Activated CD4-positive, alpha-beta T cell treated with anti-CD3 and anti-CD28 coated beads, Interleukin-2, Interleukin-4, amounts not matched to agents 100 ng/mL and 50 ng/mL, durations not matched to agents 16 hours and 8 hours (primary cell): ENCODE measurements at regions not wholly inside any gene's neighbourhood (a gene's known extent, or its start where the extent isn't known, plus 50 kb on each side); places are given as distances from the start of the nearest gene placed in this dataset.

Source experiments
- DNase-seq: peaks from one replicate; pipeline ENCODE4 v3.0.0-alpha.2; 2020; ENCODE audit warnings: low spot score

DNA sequence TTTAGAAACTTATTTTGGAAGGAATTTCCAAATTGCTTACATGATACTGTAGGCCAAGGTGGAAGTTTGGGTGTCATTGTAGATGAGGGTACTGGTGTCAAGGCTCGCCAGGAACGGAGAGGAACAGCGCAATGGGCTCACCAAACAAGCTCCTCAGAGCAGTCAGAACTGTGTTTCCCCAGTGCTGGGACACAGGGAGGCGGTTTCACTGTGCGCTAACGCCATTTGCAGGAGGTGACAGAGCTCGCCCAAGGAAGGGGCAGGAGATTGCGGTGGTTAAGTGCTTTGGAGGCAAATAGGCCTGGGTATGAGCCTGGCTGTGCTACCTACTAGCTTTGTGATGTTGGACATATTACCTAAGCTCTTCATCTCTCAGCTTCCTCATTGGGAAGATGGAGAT, 57.3 kb downstream of the HHEX start:
- DNase-seq, result no peak

DNA sequence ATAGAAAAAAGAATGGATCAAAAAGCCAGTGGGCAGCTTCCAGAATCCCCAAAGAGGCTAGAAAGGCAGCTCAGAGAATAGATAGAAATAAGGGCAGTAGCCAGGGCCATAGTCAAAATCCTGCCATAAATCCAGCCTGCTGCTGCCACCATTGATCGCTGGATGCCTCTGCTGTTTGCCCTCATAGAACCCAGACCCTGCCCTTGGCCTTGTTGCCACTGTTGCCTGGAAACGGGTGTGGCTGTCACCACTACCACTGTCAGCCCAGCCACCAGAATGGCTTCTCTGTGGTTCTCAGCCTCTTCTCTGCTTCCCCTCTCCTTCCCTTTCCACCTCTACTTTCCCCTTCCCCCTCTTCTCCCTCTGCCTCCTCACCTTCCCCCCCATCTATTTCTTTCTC, 57.8 kb downstream of the HHEX start:
- no peak for DNase-seq

DNA sequence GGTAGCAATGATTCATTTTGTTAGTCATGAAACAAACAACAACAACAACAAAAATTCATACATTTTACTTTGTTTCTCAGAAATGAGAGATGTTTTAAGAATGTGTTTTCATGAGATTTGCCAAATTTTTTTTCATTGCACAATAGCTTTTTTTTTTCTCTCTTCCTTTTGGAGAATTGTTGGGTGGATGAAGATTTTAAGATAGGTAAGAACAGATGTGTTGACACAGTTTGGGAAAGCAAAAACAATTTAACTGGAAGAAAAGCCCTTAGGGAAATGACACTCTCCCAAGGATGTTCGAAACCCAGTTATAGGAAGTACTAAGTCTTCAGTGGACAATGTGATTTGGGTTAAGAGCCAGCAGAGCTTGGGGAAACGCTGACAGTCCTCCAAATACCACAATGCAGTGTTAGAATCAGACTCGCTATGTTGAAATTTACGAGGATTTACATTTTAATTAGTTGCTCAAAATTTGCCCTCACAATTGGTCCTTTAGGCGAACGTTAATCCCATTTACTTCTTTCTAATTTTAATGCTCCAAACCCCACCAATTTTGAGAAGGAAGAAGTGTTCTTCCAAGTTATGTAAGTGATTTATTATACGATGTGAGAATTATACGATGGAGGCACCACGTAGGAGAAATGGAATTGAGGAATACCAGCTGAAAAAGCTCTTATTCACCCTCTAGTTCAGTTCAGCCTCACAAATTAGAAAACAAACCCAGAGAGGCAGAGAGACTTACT, 61.2 kb downstream of the HHEX start:
- DNase-seq, result no peak

DNA sequence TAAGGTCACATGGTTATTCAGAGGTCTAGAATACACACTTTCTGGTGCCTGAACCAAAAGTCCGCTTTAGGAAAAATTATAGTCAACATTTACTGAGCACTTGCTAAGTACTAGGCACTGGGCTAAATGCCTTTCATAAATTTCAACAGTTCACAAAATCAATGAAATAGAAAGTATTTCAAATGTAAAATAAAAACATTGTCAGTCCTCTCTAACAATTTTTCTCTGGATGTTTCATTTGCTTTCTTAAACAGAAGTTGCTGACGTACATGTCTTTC, 61.7 kb downstream of the HHEX start:
- DNase-seq, result no peak

DNA sequence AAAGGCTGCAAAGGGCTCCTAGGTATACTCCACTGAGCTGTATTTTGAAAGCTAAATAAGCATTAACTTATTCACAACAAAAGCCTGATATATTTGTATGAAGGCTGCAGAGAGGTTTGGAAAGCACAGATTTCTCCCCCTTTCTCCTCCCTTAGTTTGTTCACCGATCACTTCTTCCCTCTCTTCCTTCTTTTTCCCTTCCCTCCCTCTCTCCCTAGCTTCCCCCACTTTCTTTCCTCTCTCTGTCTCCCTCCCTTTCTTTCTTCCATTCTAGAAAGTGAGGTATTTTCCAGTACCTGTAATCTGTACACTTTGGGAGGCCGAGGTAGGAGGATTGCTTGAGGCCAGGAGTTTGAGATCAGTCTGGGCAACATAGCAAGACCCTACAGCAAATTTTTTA, 62.1 kb downstream of the HHEX start:
- no peak for DNase-seq

DNA sequence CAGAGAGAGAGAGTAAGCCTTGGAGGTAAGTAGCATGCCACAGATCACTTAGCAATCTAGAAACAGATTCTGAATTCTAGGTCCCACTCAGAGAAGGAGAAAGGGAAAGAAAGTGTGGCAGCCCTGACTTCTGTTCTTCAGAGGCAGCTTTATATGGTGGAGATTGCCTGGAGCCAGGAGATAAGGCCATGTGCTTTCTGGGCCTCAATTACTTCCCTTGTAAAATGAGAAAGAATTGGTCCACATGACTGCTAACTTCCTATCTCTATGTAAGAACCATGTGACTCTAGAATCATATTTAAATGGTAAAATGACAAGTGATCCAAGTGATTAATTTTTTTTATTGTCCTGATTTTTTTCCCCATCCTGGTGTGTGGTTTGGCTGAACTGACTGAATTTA, 64.1 kb downstream of the HHEX start:
- DNase-seq, result no peak

DNA sequence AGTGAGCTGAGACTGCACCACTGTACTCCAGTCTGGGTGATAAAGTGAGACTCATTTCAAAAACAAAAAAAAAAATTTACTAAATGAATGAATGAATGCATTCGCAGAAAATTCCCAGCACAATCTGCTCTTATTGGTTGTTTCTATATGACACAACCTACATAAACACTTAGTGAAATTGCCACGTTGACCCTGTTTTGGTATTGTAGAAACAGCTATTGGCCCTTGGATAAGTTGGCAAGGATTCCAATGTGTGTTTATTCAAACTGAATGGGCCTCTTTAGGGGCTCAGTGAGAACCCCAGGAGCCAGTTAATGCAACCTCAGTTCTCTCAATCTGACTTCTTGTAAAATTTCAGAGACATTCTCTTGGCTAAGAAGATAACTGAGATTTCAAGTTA, 66.0 kb downstream of the HHEX start:
- no peak for DNase-seq

DNA sequence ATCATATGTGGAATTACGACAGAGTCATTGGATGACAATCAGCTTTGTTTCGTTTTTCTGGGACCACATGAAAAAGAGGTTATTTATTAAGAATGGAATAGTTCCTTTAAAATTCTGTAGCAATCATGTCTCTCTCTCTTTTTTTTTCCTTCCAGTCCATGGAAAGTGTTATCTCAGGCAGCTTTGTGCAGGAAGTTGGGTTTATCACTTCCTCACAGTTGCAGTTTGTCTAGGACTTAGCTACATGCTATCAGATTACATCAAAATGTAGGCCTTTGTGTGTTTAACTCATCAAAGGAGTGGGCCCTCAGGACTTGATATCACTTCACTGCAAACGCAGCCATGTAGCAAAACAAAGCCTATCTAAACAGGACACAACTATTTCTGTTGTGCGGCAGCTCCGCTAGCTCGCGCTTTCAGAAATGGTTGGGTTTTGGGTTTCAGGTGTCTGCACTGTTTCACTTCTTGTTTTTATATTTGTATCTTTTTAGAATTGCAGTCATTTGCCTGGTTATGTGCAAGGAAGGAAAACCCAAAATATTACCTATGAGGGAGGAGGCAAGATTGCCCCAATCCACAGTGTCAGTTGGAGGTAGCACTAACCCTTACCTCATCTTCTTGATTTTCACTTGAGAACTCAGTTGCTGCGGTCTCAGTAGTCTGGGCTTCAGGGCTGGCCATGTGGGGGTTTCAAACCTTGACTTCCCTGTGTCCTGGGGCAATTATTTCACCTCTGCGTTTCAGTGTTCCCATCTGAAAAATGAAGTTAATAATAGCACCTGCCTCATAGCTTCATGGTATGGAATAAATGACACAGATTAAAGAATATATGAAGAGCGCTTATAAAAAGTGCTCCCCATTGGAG, 66.7 kb downstream of the HHEX start:
- DNase-seq, result no peak

DNA sequence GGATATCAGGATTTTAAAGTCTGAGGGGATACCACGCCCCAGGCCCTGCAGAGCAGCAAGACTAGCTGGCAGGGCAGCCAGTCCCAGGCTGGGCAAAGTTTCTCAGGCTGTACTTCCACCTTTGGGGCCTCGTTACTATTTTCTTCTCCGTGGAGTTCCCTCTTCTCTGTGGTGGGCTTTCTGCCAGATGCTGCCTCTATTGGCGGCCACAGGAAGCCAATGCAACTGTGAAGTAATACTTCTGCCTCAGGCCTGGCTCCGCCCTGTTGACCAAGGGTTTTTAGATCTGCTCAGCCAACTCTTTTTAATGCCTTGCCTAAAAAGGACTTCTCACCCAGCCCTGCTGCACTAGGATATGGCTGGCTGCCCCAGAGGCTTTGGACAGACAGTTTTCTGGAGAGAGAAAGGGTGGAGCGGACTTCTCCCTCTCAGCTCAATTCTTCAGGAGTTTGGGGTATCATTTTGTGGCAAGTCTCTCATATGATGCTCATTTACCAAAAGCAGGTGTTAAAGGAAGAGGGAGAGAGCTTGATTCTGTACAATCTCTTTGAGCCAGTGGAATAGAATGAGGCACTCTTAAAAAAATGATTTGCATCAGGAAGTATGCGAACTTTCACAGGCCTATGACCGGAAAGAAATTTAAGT, 67.4 kb downstream of the HHEX start:
- no peak for DNase-seq

DNA sequence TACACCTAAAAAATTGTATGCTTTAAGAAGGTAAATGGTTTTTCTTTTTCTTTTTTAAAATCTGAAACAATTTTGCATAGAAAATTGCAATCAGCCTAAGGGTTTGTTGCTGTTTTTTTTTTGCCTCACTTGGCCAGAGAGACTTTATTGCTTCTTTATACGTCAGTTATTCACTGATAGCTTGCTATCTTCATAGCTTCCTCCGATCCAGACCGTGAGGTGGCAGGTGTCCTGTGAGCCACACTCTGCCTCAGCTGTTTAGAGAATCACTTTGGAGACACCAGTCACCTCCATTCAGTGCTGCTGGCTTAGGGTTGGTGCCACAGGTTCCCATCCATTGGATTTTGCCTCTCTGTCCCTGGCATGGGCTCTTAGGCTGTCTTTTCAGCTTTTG, 68.0 kb downstream of the HHEX start:
- no peak for DNase-seq

DNA sequence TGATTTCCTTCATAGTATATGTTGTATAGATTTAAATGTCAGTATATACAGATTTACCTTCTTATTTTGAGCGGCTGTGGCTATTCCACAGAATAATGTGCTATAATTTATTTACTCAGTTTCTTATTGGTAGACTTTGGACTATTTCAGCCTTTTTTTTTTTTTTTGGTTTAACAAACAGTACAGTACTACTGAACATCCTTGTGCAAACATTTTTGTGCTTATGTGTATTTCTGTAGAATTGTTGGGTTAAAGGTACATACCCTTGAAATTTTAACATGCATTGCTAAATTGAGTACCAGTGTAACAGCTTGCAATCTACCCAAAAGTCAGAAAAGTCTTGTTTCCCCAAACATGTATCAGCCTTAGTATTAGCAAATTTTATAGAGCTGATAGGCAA, 68.8 kb downstream of the HHEX start:
- no peak for DNase-seq

DNA sequence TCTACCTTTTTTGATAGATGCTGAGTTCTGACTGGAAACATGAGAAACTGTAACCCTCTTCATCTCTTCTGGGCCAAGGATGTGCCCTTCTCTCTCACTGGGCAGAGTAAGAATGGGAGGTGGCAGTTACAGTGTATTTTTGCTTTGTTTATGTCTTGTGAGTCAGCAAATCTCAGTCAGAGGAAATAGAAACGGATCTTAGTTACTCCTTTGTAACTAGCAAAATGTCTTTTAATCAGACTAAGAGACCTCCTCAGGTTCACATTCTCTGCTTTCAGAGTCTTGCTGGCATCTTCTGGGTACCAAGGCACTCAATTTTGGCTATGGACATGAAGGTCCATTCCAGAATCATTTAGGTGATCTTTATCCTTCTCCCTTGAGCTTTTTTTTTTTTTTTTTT, 70.9 kb downstream of the HHEX start:
- DNase-seq, result peak; percentile 6

DNA sequence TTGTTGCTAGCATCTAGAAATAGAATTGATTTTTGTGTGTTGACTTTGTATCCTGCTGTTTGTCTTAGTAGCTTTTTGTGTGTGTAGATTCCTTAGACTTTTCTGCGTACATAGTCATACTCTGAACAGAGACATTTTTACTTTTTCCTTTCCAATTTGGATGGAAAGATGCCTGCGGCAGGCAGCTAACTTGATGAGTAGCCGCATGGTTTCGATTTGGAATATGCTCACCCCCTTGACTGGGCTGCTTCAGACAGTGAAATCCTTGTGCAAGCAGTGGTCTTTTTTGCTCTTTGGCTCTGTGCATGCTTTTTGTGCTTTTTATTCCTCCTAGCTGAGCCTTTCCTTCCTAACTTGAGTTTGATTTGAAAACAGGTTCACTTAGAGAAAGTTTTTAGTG, 71.8 kb downstream of the HHEX start:
- DNase-seq, result no peak

DNA sequence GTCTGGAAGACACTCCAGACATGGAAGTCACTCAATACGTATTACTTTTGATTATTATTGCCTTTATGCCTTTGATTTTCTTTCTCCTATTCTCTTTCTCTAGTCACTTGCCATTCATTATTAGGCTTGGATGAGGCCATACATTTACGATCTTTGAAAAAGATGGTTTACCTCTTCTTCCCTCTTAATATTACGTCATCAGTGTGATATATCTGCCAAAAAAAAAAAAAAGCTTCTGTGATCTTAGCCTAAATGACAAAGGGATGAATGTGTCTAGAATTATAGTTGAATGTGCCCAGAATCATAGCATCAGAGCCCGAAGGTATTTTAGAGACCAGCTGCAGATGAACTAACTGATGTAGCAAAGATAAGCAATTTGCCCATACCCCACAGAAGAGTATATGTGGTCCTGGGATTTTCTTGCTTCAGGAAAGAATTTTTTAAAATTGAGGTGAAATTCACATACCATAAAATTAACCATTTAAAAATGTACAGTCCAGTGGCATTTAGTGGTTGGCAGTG, 73.9 kb downstream of the HHEX start:
- no peak for DNase-seq

DNA sequence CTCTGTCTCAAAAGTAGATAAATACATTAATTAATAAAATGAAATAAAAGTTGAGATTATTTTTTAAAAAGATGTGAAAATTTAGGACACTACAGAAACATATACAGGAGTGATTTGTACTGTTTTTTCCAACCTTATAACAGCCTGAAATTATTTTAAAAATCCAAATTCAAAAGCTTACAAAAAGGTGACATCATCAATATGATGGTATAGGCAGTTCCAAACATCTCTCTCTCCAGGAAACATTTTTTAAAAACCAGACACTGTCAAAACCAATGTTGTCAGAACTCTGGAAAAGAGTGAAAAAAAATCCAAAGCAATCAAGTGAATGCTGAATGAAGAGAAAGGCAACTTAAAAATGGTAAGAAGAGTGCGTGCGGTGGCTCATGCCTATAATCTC, 76.7 kb downstream of the HHEX start:
- no peak for DNase-seq

DNA sequence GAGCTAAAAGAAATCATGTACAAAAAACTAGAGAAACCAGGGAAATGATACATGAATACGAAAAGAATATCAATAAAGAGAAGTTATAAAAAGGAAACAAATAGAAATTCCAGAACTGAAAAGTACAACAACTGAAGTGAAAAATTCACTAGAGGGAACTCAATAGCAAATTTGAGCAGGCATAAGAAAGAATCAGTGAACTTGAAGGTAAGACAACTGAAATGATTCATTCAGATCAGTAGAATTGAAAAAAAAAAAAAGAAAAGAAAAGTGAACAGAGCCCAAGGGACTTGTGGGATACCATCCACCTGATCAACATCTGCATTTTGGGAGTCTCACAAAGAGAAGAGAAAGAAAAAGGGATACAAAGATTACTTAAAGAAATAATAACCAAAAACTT, 78.3 kb downstream of the HHEX start:
- DNase-seq, result no peak

DNA sequence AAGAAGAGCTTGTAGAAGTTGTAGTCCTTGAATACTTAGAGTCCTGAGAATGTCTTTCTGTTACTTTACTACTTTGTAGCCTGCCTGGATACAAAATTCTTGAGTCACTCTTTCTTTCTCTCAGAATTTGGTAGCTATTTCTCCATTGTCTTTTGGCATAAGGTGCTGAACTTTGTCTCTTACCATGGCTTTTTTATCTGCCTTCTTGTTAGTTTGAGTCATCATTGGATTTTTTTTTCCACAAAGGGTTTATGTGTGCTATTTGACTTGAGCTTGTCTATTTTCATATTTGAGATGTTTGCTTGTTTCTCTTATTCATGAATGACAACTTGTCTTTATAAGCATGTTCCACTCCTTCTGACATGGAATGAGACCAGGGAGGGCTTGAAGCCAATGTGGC, 74.5 kb upstream of the EXOC6 start:
- DNase-seq, result no peak

DNA sequence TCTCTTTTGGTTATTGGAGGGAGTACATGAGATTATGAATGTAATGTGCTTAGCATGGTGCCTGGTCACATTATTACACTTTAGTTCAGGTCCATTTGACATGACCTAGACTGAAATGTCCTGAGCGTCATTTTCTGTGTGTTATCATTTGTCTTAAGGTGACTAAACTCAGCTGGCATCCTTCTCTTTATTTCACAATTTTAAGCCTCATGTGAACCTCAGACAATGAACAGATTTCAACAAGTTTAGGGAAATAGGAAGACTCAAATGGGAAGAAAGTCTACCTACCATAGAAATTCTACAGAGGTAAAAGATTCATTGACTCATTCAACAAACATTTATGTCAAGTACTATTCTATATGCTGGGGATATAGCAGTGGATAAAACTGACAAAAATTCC, 70.2 kb upstream of the EXOC6 start:
- DNase-seq, result no peak

DNA sequence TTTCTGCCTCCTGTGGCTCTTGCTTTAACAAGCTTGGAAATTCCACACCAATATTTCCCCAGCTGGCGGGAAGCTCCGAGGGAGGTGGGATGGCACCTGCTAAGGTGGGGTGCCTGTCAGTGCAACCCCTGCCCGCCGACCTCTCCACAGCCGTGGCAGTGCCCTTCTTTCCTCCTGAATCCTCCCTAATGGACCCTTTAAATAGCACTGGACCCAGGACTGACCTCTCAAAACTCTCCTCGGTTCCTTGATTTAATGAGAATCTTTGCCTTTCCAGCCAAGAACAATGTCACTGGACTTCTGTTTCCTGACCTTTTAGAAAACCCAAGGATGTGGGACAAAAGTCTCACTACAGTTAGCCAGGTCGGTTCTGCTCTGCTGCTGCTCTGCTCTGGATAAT, 63.2 kb upstream of the EXOC6 start:
- no peak for DNase-seq

DNA sequence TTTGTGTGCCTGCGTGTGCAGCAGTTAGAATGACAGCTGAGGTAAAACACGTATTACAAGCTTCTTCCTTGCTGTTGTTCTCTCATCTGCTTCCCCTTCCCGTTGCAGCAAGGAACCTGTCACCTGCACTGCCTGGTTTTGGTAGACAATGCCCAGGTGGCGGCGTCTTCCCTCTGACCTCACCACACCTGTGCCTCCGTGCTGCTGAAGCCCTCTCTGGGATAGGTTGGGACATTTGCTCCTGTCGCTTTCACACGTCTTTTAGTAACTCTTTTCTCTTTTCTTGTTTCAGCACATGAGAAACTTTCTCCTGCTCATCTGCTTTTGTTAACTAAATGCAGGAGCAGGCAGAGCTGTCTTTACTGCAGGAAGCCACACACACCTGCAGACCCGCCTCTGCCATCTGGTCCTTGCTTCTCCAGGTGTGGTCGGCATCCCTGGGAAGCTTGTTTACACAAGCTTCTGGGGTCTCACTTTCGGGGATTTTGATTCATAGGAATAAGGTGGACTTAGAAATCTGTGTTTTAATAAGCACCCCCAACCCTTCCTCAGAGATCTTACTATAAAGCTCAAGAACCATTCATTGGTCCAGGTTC, 60.7 kb upstream of the EXOC6 start:
- DNase-seq, result no peak

DNA sequence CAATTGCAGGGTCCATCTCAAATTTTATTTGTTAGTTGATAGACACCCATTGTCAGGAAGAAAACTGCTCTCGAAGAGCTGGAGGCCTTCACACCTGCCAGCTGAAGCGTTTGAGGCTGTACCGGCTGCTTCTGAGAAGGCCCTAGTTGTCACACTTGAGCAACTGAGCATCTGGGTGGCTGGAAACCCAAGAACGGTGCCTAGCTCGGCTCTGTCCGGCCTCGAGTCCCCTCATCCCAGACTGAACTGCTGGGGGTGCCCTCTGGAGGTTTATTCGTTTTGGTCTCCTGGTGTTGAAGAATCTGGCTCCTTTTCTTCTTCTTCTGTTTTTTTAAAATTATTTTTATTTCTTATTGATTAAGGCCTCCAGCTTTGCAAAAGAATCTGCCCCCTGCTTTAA, 59.3 kb upstream of the EXOC6 start:
- DNase-seq, result no peak

DNA sequence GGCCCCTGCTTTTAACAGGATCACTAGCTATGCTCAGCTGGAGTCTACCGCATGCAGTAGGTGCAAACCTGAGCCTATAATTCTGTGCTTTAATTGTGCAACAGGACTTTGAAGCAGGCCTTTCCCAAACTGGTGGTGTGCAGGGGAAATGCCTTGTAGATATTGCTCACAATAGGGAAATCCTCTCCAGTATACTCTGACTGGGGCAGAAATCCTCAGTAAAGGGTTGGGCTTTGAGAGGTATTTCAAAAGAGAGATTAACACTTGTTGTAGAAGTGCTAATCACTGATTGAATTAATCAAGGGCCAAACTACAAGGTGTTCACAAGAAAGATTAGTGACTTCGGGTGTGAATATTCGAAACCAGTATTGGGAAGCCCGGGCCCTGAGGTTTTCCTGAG, 58.5 kb upstream of the EXOC6 start:
- DNase-seq, result no peak

DNA sequence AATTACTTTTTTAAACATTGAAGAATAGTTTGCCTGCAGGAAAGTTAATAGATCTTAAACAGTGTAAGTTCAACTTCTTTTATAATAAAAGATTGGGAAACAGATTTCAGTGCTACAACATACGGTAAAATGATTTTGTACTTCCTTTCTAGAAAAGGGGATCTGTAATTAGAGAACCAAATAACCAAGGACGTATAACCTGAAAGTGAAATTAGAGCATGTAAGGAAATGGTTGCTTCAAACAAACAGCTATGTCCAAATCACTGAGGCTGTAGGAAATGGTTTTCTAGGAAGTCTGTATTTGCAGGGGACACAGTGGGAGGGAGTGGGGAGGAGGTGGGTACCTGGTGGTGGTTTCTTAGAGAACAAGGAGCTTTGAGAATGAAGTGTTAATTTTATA, 57.9 kb upstream of the EXOC6 start:
- DNase-seq, result no peak
